T-helper 9 cell (primary cell): ENCODE measurements at regions not wholly inside any gene's neighbourhood (a gene's known extent, or its start where the extent isn't known, plus 50 kb on each side); places are given as distances from the start of the nearest gene placed in this dataset.

Experiments
- DNase-seq: peaks from one replicate; pipeline ENCODE4 v3.0.0-alpha.2; 2020

- DNase-seq, result no peak
Observed at GRCh38 chr16:55125818-55126385, 195.2 kb downstream of the IRX5 start.

GRCh38 chr16:55126456-55126855 lies 195.8 kb downstream of the IRX5 start:
- DNase-seq, result no peak

GRCh38 chr16:55130456-55130855 lies 193.5 kb upstream of the IRX6 start:
- no peak for DNase-seq

- DNase-seq, result no peak
Observed at GRCh38 chr16:55130911-55131310, 193.1 kb upstream of the IRX6 start.

GRCh38 chr16:55133654-55134053 lies 190.3 kb upstream of the IRX6 start:
- DNase-seq, result no peak

DNA sequence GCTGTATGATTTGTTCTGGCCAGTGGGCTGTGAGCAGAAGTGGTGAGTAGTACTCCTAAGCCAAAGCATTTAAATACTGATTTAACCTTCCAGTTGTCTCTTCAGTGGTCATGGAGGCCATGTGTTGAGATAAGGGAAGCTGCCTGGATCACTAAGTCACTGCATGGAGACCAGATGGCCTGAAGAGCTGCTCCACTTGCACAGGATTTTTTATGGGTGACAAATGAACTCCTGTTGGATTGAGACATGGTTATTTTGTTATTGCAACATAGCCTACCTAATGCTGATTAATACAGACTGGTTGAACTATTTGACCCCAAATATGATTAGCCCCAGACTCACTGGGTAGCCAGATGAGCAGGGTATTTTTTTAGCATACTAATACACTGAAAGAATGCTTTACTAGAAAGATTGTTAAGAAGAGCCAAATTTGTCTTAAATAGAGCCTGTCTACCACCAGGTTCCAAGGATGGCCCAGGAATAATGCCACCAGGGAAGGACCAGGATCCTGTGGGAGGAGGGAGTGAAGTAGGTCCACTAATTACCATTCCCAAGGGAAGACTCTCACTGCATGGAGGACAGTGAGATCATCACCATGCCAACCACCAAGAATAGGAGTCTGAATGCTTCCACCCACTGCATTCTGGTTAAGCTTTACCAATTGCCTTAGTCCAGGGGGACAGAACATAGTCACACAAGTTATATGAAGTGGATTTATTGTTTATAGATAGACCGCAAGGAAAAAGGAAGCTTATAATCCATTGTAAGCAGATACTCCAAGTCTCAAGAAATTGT lies 187.4 kb upstream of the IRX6 start:
- DNase-seq, result no peak

DNA sequence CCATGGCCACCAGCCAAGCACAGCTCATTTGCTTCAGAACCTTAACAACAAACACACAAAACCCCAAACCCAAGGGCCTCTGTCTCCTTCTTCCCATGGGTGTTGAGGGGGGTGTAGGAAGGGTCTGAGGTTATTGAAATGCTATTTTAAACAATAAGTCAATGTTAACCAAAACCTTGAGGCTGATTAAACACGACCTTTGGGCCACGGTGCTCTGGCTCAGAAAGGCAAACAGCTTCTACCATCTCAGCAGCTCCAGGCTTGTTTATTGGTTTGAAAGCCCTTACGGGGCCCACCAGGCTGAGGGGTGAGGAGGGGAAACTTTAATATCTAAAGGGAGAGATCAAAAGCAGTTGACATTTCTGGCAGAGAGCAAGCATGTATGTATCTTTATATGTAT lies 185.7 kb upstream of the IRX6 start:
- DNase-seq, result no peak

GRCh38 chr16:55142405-55142804 lies 181.6 kb upstream of the IRX6 start:
- DNase-seq, result no peak

GRCh38 chr16:55144651-55145050 lies 179.4 kb upstream of the IRX6 start:
- no peak for DNase-seq

- no peak for DNase-seq
Observed at GRCh38 chr16:55145771-55146603, 178.0 kb upstream of the IRX6 start.

- no peak for DNase-seq
Observed at GRCh38 chr16:55146966-55147365, 177.0 kb upstream of the IRX6 start.

GRCh38 chr16:55147396-55147795 lies 176.6 kb upstream of the IRX6 start:
- DNase-seq, result no peak

GRCh38 chr16:55149622-55150021 lies 174.4 kb upstream of the IRX6 start:
- no peak for DNase-seq

DNA sequence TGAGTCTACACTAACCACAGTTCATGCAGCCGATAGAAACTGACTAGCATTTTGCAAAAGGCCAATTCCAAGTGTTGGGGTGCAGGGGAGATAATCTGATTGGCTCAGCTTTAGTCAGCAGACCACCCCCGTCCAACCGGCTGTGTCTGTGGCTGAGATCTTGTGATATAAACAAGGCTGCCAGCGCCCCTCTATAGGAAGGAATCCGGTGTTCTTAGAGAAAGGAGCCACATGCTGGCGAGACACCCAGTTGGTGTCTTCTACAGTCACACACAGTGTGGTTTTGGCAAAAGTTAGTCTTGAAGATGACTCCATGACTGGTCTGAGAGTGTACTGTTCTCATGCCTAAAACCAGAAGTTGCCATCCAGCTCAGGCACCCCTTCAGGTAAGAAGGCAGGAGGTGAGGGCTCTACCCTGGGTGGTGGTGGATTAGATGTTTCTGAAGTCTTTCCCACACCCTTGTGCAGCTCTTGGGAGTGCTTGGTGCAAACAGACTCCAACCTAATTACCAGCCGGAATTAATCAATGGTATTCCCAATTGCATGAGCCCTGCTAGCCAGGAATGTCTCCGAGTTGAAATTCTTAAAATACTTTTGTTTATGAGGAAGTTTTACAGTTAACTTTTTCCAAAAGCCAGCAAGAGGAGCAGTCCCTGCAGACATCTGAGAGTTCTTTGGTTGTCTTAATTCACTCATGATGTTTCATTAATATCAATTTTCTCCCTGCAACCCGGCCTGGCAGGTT lies 172.3 kb upstream of the IRX6 start:
- no peak for DNase-seq

GRCh38 chr16:55152875-55153390 lies 171.1 kb upstream of the IRX6 start:
- DNase-seq, result no peak

GRCh38 chr16:55154262-55154661 lies 169.7 kb upstream of the IRX6 start:
- DNase-seq, result no peak

DNA sequence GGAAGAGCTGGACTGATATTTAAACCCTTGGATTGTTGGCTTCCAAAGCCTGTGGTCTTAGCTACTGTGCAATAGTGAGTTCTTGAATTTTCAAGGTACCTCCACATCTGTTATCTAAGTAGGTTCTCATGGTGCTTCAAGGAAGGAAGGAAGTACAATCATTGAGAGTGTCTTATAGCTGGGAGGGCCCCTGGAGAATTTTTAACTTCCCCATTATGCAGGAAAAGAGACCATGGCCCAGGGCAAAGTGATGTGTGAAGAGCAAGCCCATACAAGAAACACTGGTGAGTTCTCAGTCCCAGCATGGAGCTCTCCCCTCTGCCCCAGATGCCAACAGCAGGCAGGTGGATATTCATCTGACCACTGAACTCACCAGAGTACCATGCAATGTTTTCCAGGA lies 169.0 kb upstream of the IRX6 start:
- DNase-seq, result no peak

GRCh38 chr16:55155815-55156214 lies 168.2 kb upstream of the IRX6 start:
- DNase-seq, result no peak

DNA sequence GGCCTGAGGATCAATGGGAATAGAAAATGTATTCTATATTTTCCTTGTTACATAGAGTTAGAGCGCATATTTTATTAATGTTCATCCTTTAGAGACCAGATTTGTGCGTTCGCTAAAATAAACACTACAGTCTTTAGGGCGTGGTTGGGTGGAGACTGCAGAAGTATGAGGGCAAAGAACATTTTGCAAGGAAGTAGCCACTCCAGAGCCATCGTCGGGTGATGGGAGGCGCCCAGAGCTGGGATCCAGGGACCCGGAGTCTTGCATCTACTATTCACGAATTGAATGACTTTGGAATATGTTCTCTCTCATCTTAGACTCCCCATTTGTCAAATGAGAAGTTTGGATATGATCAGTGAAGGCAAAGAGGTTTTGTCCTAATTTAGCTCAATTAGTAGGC lies 154.2 kb upstream of the IRX6 start:
- DNase-seq, result no peak

DNA sequence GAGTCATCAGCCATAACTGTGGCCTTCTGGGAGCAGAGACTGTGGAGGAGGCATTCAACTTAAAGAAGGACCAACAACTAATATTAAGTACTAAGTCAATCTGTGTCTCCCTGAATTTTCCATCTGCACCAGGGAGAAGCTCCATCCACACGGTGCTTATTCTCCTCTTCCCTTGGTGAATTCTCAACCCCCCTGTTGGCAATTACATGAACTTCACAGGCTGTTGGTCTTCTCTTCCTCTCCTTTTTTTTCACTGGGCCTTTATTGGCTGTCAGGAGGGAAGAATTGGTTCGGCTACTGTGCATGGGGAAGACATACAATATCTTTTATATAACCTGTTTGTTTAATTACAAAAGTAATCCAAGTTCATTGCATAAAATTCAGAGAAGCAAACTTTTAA lies 152.8 kb upstream of the IRX6 start:
- DNase-seq, result no peak

DNA sequence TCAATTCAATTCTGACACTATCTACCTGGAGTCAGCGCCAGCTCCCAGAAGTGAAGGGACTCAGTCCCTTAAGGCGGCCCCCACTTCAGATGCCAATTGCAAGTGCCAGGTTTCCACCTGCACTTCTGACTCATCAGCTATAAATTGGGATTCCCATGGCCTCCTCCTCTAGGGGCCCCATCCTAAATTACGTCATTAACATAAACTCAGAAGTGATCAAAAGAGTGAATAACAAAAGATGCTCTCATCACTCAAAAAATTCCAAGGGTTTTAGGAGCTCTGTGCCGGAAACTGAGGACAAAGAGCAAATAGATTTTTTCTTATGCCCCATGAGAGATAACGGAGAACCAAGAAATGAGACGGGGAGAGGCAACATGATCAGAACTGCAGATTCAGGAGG lies 148.6 kb upstream of the IRX6 start:
- DNase-seq, result no peak

DNA sequence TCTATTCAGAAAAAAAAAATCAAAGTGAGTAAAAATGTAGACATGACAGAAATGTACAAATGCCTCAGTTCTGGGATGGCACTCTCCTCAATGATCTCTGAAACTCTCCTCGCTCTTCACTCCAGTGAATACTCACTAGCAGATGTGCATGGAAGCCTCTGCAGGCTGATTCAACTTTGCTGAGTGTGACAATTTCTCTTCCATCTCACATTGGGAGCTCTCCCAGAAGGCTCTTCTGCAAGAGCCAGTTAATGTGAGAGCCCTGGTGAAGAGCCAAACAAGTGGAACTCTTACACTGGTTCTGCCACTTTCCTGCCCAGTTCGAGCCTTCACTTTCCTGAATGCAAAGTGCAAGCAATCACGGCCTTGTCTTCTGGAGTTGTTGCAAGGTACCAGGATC lies 147.1 kb upstream of the IRX6 start:
- no peak for DNase-seq

DNA sequence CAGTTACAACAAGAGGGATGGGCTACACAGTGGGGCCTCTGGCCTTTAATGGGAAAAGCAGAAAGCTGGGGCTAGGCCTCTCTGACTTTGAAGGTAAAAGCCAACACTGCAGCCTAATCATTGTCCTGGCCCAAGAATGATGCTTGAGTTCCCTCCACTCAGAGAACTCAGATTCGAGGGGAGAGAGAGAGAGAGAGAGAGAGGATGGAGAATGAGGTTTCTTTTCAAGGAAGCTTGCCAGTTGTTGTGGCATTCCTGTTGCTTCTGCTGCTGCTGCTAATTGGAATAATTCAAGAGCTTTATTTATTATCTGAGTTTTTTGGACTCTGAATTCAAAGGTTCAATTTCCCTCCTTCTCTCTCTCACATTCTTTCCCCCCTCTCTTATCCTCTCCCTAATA lies 144.6 kb upstream of the IRX6 start:
- no peak for DNase-seq
